HK-2 (cell line): ENCODE measurements at regions not wholly inside any gene's neighbourhood (a gene's known extent, or its start where the extent isn't known, plus 50 kb on each side); places are given as distances from the start of the nearest gene placed in this dataset.
"Not testable (repeated sequence)": the region's sequence is repeated elsewhere in the genome, so short reads cannot be mapped to it uniquely, and the experiment has no call there.

Experiments
- DNase-seq: peaks from one replicate; pipeline ENCODE4 v3.0.0-alpha.2; 2018; ENCODE audit not compliant: unreplicated experiment

DNA sequence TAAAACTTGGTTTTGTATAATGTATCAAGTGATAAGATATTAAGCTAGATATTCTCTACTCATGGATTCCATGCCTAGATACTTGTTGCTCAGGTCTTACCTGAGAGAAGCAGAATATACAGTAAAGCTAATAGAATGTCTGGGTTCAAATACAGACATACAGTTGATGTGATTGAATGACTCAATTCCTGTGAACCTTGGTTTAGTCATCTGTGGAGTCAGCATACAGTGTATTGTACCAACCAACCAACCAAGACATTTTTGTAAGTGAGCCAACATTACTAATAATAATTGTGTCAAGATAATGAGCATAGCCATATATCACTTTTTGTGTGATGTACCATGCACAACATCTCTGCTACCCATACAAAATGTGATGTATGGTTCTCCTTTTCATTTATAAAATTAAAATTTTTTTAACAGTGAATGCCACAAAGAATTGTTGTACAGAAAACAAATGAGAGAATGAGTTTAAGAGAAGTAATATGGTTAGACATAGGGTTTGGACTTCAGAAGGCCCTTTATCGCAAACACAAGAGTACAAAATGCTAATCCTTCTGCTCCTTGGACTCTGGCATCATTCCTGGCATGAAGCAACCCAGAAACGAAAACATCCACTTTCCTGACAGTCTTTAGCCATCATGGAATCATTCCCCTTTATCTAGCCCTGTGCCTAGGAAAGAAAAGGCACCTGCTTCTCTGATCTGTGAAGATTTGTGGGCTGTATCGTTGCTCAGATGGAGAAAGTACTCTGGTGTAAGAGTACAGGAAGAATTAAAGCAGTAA lies 977.2 kb upstream of the USP15 start:
- DNase-seq: no peak

DNA sequence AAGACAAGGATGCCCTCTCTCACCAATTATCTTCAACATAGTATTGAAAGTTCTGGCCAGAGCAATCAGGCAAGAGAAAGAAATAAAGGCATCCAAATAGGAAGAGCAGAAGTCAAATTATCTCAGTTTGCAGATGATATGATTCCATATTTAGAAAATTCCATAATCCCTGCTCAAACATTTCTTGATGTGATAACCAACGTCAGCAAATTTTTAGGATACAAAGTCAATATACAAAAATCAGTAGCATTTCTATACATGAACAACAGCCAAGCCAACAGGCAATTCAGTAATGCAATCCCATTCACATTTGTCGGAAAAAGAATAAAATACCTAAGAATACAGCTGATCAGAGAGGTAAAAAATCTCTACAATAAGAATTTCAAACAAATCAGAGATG lies 969.7 kb upstream of the USP15 start:
- DNase-seq: no peak

DNA sequence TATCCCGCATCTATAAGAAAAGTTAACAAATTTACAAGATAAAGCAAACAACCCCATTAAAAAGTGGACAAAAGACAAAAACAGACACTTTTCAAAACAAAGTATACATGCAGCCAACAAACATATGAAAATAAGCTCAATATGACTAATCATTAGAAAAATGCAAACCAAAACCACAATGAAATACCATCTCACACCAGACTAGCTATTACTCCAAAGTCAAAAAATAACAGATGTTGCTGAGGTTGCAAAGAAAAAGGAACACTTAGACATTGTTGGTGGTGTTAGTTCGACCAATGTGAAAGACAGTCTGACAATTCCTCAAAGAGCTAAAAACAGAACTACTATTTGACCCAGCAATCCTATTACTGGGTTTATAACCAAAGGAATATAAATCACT lies 968.6 kb upstream of the USP15 start:
- no peak for DNase-seq

DNA sequence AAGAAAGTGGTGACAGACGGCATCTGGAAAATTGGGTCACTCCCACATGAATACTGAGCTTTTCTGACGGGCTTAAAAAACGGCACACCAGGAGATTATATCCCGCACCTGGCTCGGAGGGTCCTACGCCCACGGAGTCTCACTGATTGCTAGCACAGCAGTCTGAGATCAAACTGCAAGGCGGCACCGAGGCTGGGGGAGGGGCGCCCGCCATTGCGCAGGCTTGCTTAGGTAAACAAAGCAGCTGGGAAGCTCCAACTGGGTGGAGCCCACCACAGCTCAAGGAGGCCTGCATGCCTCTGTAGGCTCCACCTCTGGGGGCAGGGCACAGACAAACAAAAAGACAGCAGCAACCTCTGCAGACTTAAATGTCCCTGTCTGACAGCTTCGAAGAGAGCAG lies 966.2 kb upstream of the USP15 start:
- not testable (repeated sequence) for DNase-seq

DNA sequence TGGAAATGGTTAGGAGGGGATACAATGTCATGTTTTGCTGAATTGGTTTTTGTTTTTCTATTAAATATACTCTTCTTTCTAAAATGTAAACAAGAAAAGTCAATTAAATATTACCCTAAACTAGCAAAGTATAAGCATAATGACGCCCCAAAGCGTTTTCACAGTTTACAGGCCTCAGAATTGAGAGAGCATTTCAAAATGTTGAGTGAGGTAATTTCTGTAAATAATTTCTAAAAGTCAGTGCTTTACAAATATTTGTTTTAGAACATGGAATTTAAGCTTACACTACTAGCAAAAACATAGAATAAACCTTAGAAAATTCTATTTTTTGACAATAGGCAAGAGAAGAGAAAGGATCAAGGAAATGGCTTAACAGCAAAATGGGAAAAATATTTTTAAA lies 958.4 kb upstream of the USP15 start:
- no peak for DNase-seq

DNA sequence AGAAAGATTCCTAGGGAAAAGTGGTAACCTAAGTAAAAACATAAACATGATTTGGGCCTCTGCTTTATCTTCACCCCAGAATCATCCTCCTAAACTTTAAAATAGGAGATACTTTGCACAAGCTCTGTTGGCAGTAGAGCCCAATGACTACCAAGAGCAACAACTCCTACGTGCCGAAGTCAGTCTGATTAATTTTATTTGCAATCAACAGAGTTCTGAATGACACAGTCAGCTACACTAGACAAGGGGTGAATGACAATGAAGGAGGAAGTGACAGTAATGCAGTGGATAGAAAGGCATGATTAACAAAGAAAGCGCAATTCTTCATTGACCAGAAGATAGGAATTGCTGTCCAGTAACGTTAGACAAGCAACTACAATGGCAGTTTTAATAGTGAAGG lies 957.9 kb upstream of the USP15 start:
- no peak for DNase-seq

DNA sequence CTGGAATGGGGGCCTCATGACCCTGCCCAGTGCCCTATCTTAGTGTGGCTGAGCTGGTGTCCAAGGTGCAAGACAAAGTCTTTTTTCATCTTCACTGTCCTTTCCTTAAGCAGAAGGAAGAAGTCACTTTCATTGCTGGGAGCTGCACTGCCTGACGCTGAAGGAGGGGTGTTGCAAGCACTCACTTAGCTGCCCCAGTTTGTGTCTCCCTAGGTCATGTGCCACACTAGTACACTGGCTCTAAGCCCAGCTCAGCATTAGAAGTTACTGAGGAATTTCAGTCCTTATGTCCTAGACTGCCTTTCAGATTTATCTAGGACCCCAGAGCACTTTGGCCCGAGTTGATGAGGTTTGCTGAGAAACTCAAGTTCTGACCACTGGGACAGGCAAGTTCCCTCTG lies 952.0 kb upstream of the USP15 start:
- no peak for DNase-seq

DNA sequence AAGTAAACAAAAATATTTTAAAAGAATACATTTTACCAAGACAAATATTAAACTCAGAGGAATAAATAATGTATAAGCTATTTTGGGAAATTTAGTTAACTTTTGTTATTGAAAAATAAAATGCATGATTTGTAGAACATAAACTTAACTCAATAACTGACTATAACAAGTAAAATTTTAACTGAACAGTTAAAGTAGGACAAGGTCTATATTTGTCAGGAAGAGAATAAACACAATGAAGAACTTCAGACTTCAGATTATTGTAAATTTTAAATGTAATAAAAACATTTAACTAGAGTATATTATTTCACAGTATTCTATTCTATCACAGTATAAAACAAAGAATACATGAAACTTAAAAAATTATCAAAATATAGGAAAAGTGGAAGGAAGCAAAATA lies 948.8 kb upstream of the USP15 start:
- no peak for DNase-seq

DNA sequence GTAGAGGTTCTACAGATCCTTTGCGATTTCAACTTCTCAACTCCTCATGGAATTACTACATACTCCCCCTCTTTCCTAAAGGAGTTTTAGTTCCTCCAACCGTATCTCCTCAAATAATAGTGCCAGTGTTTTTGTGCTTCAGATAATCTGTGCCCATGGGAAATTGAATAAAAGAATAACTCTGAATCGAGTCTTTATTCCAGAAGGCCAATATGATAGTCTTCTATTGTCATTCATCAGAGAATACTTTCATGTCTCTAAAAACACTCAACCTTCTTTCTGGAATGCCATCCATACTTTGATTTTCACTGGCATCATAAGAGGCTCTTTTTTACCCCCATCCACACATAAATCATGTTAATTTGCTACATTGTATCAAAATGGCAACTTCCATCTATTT lies 911.3 kb upstream of the USP15 start:
- no peak for DNase-seq

DNA sequence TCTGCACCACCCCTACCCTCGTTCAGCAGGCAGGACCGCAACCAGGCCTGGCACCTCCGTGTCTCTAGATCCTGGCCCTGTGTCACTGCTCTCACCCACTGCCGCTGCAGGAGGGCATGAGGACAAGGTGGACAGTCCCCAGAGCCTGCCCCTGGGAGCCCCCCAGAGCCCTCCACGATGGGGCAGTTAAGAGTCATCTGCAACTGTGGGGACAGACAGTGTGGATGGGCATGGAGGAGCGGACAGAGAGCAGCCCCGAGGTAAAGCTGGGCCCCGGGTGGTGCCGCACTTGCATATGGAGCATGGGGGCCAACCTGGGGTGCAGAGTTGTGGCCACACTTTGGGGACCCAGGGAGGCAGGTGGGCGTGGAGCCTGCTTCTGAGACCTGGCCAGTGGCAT lies 905.1 kb upstream of the USP15 start:
- DNase-seq: no peak

DNA sequence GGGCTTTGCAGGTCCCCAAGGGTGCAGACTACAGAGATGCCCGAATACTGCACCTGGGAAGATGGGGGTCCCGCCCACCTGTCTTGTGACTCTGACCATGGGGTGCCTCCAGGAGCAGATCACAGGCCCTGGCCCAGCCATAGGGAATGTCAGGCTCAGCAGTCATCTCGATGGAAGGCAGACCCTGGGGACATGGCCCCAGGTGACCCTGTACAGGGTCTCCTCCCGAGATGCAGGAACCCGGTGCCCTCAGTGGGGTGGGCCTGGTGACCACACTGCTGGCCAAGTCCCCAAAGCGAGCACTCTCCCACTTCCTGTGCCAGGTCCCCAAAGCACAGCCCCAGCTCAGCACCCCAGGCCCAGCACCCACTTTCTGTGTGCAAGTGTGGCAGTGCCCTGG lies 903.7 kb upstream of the USP15 start:
- no peak for DNase-seq

DNA sequence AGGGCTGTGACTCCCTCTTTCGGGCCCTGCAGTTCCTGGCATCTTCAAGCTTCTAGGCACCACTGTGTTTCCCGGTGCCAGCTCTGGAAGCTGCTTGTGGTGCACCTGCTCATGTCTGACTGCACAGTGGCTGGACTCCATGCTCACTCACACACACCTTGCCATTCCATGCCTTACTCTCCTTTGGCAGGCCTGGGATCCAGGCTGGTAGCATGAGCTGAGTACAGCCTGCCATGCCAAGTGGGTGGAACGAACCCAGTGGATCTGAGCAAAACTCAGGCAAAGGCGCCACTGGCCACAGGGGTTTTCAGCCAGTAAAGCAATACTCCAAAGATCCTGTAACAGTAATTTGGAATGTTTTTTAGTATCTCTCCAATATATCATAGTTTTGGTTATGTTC lies 902.7 kb upstream of the USP15 start:
- no peak for DNase-seq

DNA sequence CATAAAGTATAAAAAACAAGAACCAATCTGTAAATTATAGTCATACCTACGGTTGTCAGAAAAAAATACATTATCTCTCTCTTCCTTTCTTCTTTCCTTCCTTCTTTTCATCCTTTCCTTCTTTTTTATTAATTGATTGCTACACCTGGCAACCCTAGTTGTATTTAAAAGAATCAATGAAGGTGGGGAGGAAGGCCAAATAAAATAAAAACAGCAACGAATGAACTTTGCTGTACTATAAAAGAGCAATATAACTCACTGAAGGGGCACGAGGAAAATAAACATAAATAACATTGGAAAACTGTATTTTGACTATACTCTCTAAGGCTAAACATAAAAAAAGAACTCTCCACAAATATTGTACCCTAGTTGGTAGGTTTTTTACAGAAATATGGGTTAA lies 898.2 kb upstream of the USP15 start:
- no peak for DNase-seq

DNA sequence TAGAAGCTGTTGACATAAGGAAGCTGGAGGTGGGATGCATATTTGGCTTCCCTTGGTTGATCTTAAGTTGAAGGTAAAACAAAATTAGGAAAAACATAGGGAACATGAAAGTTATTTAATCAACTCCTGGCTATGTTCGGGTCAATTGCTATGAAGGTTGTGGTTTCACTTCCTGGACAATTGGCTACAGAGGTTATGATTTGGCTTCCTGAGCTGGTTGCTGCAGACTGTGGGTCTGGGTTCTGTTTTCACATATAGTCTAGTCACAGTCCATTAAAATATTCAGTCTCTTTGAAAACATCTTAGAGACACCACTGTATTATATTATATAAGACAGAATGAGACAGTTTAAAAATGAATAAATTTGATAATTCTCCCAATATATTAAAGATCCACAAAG lies 895.2 kb upstream of the USP15 start:
- no peak for DNase-seq

DNA sequence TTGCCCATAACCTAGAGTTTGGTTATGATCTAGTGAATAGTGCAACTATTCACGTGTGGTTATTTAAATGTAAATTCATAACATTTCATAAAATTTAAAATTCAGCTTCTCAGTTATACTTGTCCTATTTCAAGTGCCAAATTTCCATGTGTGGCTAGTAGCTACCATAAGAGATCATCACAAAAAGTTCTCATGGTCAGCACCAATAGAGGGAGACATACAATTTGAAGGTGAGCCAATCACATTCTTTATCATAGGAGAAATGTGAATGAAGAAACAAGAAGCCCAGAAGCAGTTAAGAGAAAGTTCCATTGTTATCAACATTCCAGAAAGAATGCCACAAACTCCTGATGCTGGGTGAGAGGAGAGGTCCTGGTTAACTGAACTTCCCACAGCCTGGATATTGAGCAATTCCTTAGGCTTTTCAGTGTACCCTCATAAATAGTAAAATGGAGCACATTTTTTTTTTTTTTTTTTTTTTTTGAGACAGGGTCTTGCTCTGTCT lies 892.9 kb upstream of the USP15 start:
- no peak for DNase-seq

DNA sequence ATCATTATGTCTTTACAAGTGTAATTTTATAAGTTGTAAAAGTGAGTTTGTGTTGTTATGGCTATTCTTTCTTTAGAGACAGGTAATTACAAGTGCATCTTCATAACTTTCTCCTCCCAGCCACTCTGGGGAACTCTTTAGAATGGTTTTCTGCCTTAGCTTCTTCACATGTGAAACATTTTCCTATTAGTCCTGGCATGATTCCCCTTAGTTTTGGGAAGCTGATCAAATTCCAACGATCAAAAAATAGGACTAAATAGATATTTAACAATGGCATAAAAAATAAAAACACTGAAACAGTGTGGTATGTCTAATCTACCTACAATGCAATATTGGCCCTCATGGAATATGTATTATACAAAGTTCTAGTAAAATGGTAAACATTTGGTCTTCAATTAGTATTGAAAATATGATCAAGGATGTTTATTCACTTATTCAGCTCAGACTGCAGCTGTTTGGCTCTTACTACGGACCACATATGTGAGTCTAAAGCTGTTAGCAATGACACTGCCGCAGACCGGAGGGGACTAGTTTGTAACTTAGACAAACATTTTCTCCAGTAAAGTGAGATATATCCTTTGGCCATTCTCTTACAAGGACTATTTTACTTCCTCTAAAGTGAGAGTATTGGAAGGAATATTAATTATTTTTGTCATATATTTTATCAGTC lies 890.8 kb upstream of the USP15 start:
- no peak for DNase-seq

DNA sequence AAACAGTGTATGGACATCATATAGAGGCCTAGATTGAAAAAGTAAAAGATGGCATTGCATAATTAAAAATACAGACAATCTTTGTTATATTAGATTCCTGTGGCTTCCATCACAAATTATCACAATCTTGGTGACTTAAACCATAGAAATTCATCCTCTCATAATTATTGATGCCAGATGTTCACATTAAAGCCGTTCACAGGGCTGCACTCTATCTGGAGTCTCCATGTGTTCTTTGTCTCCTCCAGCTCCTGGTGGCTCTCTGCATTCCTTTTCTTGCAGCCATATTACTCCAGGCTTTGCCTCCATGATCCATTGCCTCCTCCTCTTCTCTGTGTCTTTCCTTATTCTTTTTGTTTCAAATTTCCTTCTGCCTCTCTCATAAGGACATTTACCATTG lies 875.7 kb upstream of the USP15 start:
- no peak for DNase-seq

DNA sequence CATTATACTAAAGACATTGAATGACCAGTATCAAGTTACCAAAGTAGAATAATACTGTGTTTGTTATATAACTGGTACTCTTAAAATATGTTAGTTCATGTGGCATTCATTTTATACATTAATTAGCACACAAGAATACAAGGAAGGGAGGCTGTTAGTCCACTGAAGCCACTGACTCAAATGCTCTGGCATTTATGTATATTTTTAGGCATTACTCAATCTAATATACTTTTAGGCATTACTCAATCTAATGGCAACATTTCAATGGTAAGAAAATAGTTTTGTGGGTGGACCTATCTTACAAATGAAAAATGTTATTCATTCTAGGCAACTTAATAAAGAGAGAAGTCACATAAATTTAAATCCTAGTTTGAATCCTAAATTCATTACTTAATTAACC lies 874.4 kb upstream of the USP15 start:
- no peak for DNase-seq

DNA sequence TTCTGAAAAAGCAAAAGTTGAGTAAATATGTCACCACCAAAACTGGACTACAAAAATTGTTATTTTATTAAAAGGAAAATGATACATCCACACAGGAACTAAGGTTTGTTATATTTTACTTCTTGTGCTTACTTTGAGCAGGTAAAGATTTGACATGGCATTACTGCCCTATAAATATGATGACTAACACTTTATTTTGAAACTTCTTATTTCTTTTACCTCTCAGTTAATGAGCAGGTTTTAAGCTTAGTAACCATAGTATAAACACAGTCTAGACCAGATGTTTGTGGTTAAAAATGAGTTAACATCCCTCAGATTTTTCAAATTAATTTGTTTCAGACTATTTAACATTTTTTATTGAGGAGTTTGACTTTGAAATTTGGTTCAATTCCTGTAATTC lies 862.5 kb upstream of the USP15 start:
- no peak for DNase-seq

DNA sequence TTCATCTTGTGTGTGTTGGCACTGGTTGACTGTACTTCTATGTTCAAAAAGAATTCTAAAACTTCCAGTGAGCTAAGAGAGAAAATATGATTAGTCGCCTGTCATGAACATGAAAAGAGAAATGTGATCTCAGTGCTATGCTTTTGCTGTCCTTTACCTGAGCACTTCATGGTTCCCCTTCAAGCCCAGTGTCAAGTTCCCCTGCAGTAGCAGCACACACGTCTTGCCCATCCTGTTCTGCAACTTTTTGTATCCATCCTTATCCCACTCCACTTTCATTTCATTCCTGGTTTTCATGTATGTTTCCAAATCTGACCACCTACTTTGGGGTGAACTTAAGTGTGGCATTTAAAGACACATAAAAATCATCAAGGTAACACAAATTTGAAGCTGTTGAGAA lies 848.0 kb upstream of the USP15 start:
- no peak for DNase-seq

DNA sequence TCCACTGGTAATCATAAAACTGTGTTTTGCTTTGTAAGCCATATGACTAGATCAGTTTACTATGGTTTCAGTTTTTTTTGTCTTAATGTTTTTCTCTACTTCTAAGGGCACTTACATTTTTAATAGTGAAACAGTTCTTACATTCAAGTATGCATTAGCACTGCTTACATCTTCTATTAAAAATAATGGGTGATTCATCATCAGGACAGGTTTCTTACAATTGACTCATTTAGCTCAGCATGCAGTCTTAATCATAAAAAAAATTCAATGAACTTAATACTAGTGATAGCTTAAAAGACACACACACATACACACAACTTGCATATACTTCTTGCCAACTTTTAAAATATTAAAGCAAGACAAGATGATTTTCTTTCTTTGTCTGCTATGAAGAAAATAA lies 845.7 kb upstream of the USP15 start:
- no peak for DNase-seq

DNA sequence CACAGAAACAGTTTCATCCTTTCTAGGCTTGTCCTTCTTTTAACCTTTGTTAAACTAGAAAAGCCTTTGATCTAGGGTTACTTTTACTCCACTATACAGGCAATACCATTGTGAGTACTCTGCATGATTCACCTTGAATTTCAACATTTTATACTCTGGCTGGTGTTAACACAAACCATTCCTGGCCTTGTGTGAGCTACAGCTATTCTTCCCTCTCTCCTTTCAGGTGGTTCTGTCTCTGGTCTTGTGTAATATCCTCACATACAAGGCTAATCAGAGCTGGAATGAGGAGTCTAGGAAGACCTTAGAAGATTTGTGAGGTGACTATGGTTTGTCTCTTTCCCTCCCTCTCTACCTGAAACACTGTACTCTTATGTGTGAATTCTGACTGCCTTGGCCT lies 837.4 kb upstream of the USP15 start:
- no peak for DNase-seq

DNA sequence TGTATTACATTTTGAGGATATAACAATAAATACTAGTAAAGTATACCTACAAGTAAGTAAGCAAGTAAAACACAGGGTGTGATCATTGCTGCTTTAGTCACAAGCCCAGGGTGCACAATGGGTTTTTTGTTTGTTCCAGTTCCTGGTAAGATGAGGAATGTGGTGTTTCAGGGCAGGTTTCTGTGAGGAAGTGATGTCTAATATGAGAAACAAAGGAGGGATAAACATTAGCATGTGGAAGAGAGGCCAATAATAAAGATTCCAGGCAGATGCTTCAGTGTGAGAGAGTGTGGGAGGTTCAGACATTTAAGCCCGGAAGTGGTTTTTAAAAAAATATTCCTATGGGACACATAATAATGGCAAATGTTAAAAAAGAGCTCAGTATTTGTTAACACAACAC lies 808.1 kb upstream of the USP15 start:
- no peak for DNase-seq

DNA sequence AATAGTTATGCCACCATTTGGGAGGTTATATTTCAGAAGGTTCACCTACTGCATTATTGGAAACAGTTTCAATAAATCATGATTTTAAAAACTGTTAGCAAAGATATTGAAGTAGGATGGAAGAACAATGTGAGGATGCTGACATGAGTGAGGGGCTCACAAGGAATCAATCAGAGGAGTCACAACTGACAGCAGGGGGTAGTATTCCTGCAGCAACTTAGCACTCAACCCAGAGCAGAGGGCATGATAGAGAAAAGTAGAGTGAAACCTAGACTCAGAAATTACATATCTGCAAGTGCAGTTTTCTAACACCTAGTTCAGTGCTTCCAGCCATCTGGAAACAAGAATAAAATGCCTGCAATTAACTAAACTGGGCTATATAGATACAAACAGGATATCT lies 772.5 kb upstream of the USP15 start:
- no peak for DNase-seq
